HCT116 (cell line): ENCODE measurements at regions not wholly inside any gene's neighbourhood (a gene's known extent, or its start where the extent isn't known, plus 50 kb on each side); places are given as distances from the start of the nearest gene placed in this dataset.

Experiments
- CEBPB ChIP-seq: IDR thresholded peaks from 2 replicates; pipeline ENCODE4 v1.6.1; 2012; ENCODE audit warnings: low read depth
- EGR1 ChIP-seq: IDR thresholded peaks from 2 replicates; pipeline ENCODE4 v1.6.1; 2012; ENCODE audit warnings: low read depth
- EZH2 ChIP-seq: fragments of 200-600 bp; sonication (generic); IDR thresholded peaks from 2 replicates; pipeline ENCODE4 v1.6.1; 2017; ENCODE audit warnings: antibody characterized with exemption, mixed run types
- EZH2phosphoT487 ChIP-seq: fragments of 200-600 bp; IDR thresholded peaks from 2 replicates; pipeline ENCODE4 v1.6.1; 2018; ENCODE audit warnings: antibody characterized with exemption, borderline replicate concordance
- JUND ChIP-seq: IDR thresholded peaks from 2 replicates; pipeline ENCODE4 v1.6.1; 2012
- MAX ChIP-seq: IDR thresholded peaks from 2 replicates; pipeline ENCODE4 v1.6.1; 2012
- POLR2A ChIP-seq: IDR thresholded peaks from 2 replicates; pipeline ENCODE4 v1.7.0; 2011; ENCODE audit warnings: borderline replicate concordance; ENCODE audit not compliant: insufficient read depth, insufficient read length; ENCODE audit errors: extremely low read depth
- POLR2AphosphoS5 ChIP-seq: IDR thresholded peaks from 2 replicates; pipeline ENCODE4 v1.6.1; 2011; ENCODE audit warnings: mild to moderate bottlenecking, low read depth, low read length, moderate library complexity
- REST ChIP-seq: IDR thresholded peaks from 2 replicates; pipeline ENCODE4 v1.6.1; 2012; ENCODE audit warnings: low read depth
- SIN3A ChIP-seq: IDR thresholded peaks from 2 replicates; pipeline ENCODE4 v1.6.1; 2012; ENCODE audit warnings: low read depth
- TCF7L2 ChIP-seq: IDR thresholded peaks from 2 replicates; pipeline ENCODE4 v1.7.0; 2011; ENCODE audit warnings: borderline replicate concordance, inconsistent platforms; ENCODE audit not compliant: insufficient read depth, insufficient read length; ENCODE audit errors: extremely low read depth
- YY1 ChIP-seq: IDR thresholded peaks from 2 replicates; pipeline ENCODE4 v1.6.1; 2011; ENCODE audit warnings: low read length, low read depth, moderate library complexity, mild to moderate bottlenecking; ENCODE audit not compliant: insufficient replicate concordance; ENCODE audit errors: extremely low read depth
- TF ChIP-seq, protein P1 (sequence below), 3 experiments: fragments of 200-600 bp in 1 of 3; sonication (generic) in 1 of 3; IDR thresholded peaks in 2 of 3; conservative IDR thresholded peaks in 1 of 3; 2 replicates each; pipeline ENCODE4 v1.5.1; 2012 to 2017; ENCODE audit warnings: low read depth in 2 of 3, low read length in 2 of 3, antibody characterized with exemption in 1 of 3, borderline replicate concordance in 1 of 3, control low read depth in 1 of 3, mild to moderate bottlenecking in 1 of 3, mixed read lengths in 1 of 3, mixed run types in 1 of 3, moderate library complexity in 1 of 3; ENCODE audit not compliant: insufficient read depth in 1 of 3

- TF ChIP-seq POLR2A (no peak), EZH2 (no peak), POLR2AphosphoS5 (no peak), CEBPB (no peak), SIN3A (no peak), JUND (no peak), REST (no peak), EZH2phosphoT487 (no peak), YY1 (no peak), TCF7L2 (no peak), EGR1 (no peak), MAX (no peak)
- TF ChIP-seq, protein P1, sequence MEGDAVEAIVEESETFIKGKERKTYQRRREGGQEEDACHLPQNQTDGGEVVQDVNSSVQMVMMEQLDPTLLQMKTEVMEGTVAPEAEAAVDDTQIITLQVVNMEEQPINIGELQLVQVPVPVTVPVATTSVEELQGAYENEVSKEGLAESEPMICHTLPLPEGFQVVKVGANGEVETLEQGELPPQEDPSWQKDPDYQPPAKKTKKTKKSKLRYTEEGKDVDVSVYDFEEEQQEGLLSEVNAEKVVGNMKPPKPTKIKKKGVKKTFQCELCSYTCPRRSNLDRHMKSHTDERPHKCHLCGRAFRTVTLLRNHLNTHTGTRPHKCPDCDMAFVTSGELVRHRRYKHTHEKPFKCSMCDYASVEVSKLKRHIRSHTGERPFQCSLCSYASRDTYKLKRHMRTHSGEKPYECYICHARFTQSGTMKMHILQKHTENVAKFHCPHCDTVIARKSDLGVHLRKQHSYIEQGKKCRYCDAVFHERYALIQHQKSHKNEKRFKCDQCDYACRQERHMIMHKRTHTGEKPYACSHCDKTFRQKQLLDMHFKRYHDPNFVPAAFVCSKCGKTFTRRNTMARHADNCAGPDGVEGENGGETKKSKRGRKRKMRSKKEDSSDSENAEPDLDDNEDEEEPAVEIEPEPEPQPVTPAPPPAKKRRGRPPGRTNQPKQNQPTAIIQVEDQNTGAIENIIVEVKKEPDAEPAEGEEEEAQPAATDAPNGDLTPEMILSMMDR (IDR thresholded peaks at IDR 0.05 in 2 of 3, conservative IDR thresholded peaks at IDR 0.05 in 1 of 3; ENCODE audit: borderline replicate concordance in 1 of 3, insufficient read depth in 1 of 3, low read depth in 2 of 3, low read length in 2 of 3) = no peak
Measured at GRCh38 chr9:79800578-79800977, 228.8 kb downstream of the TLE4 start.
